Hepatocyte (in vitro differentiated cells): ENCODE measurements at regions not wholly inside any gene's neighbourhood (a gene's known extent, or its start where the extent isn't known, plus 50 kb on each side); places are given as distances from the start of the nearest gene placed in this dataset.

Experiments
- EZH2 ChIP-seq: fragments of 200-600 bp; sonication (generic); IDR thresholded peaks from 2 replicates; pipeline ENCODE4 v1.6.1; 2016; ENCODE audit warnings: antibody characterized with exemption, mild to moderate bottlenecking, borderline replicate concordance
- EZH2phosphoT487 ChIP-seq: fragments of 200-600 bp; sonication (generic); IDR thresholded peaks from one replicate; pipeline ENCODE4 v1.6.1; 2018; ENCODE audit warnings: antibody characterized with exemption, mild to moderate bottlenecking, low read depth, moderate library complexity; ENCODE audit not compliant: unreplicated experiment, severe bottlenecking
- TF ChIP-seq, protein P1 (sequence below): fragments of 200-600 bp; sonication (generic); IDR thresholded peaks from 2 replicates; pipeline ENCODE4 v1.5.1; 2016; ENCODE audit warnings: antibody characterized with exemption, mild to moderate bottlenecking; ENCODE audit not compliant: poor library complexity

DNA sequence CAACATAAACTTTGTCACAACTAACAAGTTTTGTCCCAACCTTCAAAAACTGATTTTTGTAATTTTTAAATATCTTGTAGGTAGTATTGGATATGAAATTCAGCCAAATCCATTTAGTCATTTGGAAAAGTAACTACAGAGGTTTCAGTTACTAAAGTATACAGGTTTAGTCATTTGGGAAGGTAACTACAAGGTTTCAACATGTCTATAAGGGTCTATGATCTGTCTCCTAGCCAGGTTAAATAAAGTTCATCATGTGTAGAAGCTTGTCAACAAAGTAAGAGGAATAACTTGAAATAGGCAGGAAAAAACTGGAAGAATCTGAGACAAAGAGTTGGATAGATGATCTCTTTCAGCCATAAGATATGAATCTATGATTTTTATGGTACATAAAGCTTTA, 229.8 kb downstream of the COL12A1 start:
- TF ChIP-seq, protein P1, sequence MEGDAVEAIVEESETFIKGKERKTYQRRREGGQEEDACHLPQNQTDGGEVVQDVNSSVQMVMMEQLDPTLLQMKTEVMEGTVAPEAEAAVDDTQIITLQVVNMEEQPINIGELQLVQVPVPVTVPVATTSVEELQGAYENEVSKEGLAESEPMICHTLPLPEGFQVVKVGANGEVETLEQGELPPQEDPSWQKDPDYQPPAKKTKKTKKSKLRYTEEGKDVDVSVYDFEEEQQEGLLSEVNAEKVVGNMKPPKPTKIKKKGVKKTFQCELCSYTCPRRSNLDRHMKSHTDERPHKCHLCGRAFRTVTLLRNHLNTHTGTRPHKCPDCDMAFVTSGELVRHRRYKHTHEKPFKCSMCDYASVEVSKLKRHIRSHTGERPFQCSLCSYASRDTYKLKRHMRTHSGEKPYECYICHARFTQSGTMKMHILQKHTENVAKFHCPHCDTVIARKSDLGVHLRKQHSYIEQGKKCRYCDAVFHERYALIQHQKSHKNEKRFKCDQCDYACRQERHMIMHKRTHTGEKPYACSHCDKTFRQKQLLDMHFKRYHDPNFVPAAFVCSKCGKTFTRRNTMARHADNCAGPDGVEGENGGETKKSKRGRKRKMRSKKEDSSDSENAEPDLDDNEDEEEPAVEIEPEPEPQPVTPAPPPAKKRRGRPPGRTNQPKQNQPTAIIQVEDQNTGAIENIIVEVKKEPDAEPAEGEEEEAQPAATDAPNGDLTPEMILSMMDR = no peak
- TF ChIP-seq EZH2phosphoT487 (no peak), EZH2 (no peak)
